SK-N-SH treated with all-trans-retinoic acid at 6 μM for 48 hours (cell line): ENCODE measurements at regions not wholly inside any gene's neighbourhood (a gene's known extent, or its start where the extent isn't known, plus 50 kb on each side); places are given as distances from the start of the nearest gene placed in this dataset.

Experiments used
- ATAC-seq: fragments of 200-7000 bp; cut with Tn5 transposase; 3 replicates; pipeline ENCODE4 v1.9.1; 2020; ENCODE audit warnings: mild to moderate bottlenecking, moderate library complexity
- ARNTL ChIP-seq: fragments of 450-650 bp; formaldehyde crosslinking; IDR thresholded peaks from 2 replicates; pipeline ENCODE4 v1.5.0; 2020; ENCODE audit warnings: low read depth, mild to moderate bottlenecking, moderate library complexity, borderline replicate concordance
- BACH2 ChIP-seq: fragments of 250-450 bp; sonication (Bioruptor Pico); IDR thresholded peaks from 2 replicates; pipeline ENCODE4 v1.9.0; 2021; ENCODE audit warnings: mild to moderate bottlenecking, borderline replicate concordance
- CSDC2 ChIP-seq: fragments of 250-450 bp; sonication (Bioruptor Pico); IDR thresholded peaks from 2 replicates; pipeline ENCODE4 v1.5.0; 2020; ENCODE audit warnings: mild to moderate bottlenecking, moderate library complexity
- ESRRG ChIP-seq: fragments of 250-450 bp; sonication (Bioruptor Pico); IDR thresholded peaks from 2 replicates; pipeline ENCODE4 v1.6.1; 2021; ENCODE audit warnings: mild to moderate bottlenecking
- ISL1 ChIP-seq: fragments of 250-450 bp; sonication (Bioruptor Pico); IDR thresholded peaks from 2 replicates; pipeline ENCODE4 v2.1.2; 2022; ENCODE audit warnings: mild to moderate bottlenecking, moderate library complexity
- PPARA ChIP-seq: fragments of 250-450 bp; sonication (Bioruptor Pico); IDR thresholded peaks from 2 replicates; pipeline ENCODE4 v1.5.0; 2020; ENCODE audit warnings: mild to moderate bottlenecking, borderline replicate concordance
- RARB ChIP-seq: fragments of 250-450 bp; sonication (Bioruptor Pico); IDR thresholded peaks from 2 replicates; pipeline ENCODE4 v1.8.0; 2021; ENCODE audit warnings: mild to moderate bottlenecking, moderate library complexity
- SNAI2 ChIP-seq: fragments of 250-450 bp; sonication (Bioruptor Pico); IDR thresholded peaks from 2 replicates; pipeline ENCODE4 v1.5.0; 2020; ENCODE audit warnings: mild to moderate bottlenecking, moderate library complexity
- TCF4 ChIP-seq: fragments of 250-450 bp; sonication (Bioruptor Pico); IDR thresholded peaks from 2 replicates; pipeline ENCODE4 v1.8.0; 2021; ENCODE audit warnings: mild to moderate bottlenecking, moderate library complexity, borderline replicate concordance
- TOX ChIP-seq: fragments of 250-450 bp; sonication (Bioruptor Pico); IDR thresholded peaks from 2 replicates; pipeline ENCODE4 v1.8.0; 2021; ENCODE audit warnings: mild to moderate bottlenecking, moderate library complexity, borderline replicate concordance
- ZC3H10 ChIP-seq: fragments of 250-450 bp; sonication (Bioruptor Pico); IDR thresholded peaks from 2 replicates; pipeline ENCODE4 v1.5.1; 2021; ENCODE audit warnings: mild to moderate bottlenecking, moderate library complexity
- ZFP30 ChIP-seq: fragments of 450-650 bp; formaldehyde crosslinking; IDR thresholded peaks from 2 replicates; pipeline ENCODE4 v1.5.0; 2022; ENCODE audit warnings: mild to moderate bottlenecking, moderate library complexity
- ZNF70 ChIP-seq: fragments of 450-650 bp; formaldehyde crosslinking; IDR thresholded peaks from 2 replicates; pipeline ENCODE4 v1.5.0; 2020; ENCODE audit warnings: mild to moderate bottlenecking, moderate library complexity
- ZNF8 ChIP-seq: fragments of 450-650 bp; formaldehyde crosslinking; IDR thresholded peaks from 2 replicates; pipeline ENCODE4 v1.5.0; 2020; ENCODE audit warnings: mild to moderate bottlenecking, moderate library complexity
- TF ChIP-seq, protein P1 (sequence below): fragments of 250-450 bp; sonication (Bioruptor Pico); IDR thresholded peaks from 2 replicates; pipeline ENCODE4 v1.8.0; 2020; ENCODE audit warnings: mild to moderate bottlenecking, moderate library complexity, borderline replicate concordance
- TF ChIP-seq, protein P2 (sequence below): fragments of 250-450 bp; sonication (Bioruptor Pico); IDR thresholded peaks from 2 replicates; pipeline ENCODE4 v1.8.0; 2021; ENCODE audit warnings: low read depth, mild to moderate bottlenecking, moderate library complexity, borderline replicate concordance
- TF ChIP-seq, protein P3 (sequence below): fragments of 250-450 bp; sonication (Bioruptor Pico); IDR thresholded peaks from 2 replicates; pipeline ENCODE4 v1.5.0; 2020; ENCODE audit warnings: mild to moderate bottlenecking, moderate library complexity
- TF ChIP-seq, protein P4 (sequence below): fragments of 250-450 bp; sonication (Bioruptor Pico); IDR thresholded peaks from 2 replicates; pipeline ENCODE4 v1.5.1; 2021; ENCODE audit warnings: mild to moderate bottlenecking, moderate library complexity
- TF ChIP-seq, protein P5 (sequence below): fragments of 250-450 bp; sonication (Bioruptor Pico); IDR thresholded peaks from 2 replicates; pipeline ENCODE4 v1.5.1; 2020; ENCODE audit warnings: low read depth, mild to moderate bottlenecking, moderate library complexity

DNA sequence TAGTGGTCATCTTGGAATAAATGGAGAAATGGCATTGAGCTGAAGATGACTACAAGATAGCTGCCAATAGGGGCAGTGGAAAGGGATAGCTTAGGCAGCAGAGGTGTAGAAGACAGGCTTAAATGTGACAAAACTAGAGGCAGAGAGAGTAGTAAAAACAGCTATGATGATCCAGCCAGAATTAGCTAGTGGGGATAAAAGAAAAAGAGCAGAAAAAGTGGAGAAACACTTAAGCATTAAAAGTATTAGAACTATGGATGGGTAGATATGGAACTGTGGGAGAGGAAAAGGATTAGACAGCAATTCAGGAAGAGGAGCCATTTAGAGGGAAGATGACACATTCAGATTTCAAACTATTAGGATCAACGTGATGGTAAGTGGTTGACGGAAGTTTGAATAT lies 202.5 kb upstream of the SAMSN1 start:
- ATAC-seq: no peak
- TF ChIP-seq ESRRG (CRISPR knock-in tag): no peak
- no peak for TF ChIP-seq SNAI2 (CRISPR knock-in tag)
- TF ChIP-seq, protein P1, sequence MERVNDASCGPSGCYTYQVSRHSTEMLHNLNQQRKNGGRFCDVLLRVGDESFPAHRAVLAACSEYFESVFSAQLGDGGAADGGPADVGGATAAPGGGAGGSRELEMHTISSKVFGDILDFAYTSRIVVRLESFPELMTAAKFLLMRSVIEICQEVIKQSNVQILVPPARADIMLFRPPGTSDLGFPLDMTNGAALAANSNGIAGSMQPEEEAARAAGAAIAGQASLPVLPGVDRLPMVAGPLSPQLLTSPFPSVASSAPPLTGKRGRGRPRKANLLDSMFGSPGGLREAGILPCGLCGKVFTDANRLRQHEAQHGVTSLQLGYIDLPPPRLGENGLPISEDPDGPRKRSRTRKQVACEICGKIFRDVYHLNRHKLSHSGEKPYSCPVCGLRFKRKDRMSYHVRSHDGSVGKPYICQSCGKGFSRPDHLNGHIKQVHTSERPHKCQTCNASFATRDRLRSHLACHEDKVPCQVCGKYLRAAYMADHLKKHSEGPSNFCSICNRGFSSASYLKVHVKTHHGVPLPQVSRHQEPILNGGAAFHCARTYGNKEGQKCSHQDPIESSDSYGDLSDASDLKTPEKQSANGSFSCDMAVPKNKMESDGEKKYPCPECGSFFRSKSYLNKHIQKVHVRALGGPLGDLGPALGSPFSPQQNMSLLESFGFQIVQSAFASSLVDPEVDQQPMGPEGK (CRISPR knock-in tag): no peak
- no peak for TF ChIP-seq ISL1 (CRISPR knock-in tag)
- no peak for TF ChIP-seq BACH2 (CRISPR knock-in tag)

DNA sequence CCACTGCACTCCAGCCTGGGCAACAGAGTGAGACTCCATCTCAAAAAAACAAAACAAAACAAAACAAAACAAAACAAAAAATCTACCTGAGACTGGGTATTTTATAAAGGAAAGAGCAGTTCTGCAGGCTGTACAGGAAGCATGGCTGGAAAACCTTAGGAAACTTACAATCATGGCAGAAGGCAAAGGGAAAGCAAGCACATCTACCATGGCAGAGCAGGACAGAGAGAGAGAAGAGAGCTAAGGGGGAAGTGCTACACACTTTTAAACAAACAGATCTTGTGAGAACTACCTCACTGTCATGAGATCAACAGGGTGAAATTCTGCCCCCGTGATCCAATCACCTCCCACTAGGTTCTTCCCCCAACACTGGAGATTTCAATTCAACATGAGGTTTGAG lies 198.3 kb upstream of the SAMSN1 start:
- ATAC-seq: no peak
- TF ChIP-seq BACH2 (CRISPR knock-in tag): no peak
- TF ChIP-seq TCF4 (CRISPR knock-in tag): no peak
- no peak for TF ChIP-seq ZFP30 (CRISPR knock-in tag)
- no peak for TF ChIP-seq ZC3H10 (CRISPR knock-in tag)
- no peak for TF ChIP-seq ZNF8
- TF ChIP-seq, protein P1 (CRISPR knock-in tag): no peak
- TF ChIP-seq, protein P2, sequence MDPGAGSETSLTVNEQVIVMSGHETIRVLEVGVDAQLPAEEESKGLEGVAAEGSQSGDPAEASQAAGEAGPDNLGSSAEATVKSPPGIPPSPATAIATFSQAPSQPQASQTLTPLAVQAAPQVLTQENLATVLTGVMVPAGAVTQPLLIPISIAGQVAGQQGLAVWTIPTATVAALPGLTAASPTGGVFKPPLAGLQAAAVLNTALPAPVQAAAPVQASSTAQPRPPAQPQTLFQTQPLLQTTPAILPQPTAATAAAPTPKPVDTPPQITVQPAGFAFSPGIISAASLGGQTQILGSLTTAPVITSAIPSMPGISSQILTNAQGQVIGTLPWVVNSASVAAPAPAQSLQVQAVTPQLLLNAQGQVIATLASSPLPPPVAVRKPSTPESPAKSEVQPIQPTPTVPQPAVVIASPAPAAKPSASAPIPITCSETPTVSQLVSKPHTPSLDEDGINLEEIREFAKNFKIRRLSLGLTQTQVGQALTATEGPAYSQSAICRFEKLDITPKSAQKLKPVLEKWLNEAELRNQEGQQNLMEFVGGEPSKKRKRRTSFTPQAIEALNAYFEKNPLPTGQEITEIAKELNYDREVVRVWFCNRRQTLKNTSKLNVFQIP (CRISPR knock-in tag): no peak
- TF ChIP-seq TOX (CRISPR knock-in tag): no peak
- TF ChIP-seq, all 23 proteins: peak for 0

DNA sequence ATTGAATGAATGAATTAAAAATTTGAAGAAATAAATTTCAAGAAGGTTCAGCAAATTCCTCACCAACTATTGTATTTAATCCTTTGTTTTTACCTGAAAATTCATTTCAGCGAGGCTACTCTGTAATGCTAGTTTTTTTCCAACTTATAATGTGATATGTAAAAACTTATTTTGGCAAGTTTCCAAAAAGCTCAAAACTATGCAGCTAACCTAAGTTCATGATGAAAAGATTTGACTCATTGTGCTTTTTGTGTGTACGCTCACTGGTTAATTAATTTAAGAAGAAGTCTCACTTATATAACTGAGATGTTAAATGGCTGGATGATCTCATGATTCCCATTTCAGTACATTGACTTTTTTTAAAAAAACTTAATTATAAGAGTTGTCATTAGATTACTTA lies 196.0 kb upstream of the SAMSN1 start:
- TF ChIP-seq, protein P3, sequence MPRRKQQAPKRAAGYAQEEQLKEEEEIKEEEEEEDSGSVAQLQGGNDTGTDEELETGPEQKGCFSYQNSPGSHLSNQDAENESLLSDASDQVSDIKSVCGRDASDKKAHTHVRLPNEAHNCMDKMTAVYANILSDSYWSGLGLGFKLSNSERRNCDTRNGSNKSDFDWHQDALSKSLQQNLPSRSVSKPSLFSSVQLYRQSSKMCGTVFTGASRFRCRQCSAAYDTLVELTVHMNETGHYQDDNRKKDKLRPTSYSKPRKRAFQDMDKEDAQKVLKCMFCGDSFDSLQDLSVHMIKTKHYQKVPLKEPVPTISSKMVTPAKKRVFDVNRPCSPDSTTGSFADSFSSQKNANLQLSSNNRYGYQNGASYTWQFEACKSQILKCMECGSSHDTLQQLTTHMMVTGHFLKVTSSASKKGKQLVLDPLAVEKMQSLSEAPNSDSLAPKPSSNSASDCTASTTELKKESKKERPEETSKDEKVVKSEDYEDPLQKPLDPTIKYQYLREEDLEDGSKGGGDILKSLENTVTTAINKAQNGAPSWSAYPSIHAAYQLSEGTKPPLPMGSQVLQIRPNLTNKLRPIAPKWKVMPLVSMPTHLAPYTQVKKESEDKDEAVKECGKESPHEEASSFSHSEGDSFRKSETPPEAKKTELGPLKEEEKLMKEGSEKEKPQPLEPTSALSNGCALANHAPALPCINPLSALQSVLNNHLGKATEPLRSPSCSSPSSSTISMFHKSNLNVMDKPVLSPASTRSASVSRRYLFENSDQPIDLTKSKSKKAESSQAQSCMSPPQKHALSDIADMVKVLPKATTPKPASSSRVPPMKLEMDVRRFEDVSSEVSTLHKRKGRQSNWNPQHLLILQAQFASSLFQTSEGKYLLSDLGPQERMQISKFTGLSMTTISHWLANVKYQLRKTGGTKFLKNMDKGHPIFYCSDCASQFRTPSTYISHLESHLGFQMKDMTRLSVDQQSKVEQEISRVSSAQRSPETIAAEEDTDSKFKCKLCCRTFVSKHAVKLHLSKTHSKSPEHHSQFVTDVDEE (CRISPR knock-in tag): no peak
- TF ChIP-seq, protein P4, sequence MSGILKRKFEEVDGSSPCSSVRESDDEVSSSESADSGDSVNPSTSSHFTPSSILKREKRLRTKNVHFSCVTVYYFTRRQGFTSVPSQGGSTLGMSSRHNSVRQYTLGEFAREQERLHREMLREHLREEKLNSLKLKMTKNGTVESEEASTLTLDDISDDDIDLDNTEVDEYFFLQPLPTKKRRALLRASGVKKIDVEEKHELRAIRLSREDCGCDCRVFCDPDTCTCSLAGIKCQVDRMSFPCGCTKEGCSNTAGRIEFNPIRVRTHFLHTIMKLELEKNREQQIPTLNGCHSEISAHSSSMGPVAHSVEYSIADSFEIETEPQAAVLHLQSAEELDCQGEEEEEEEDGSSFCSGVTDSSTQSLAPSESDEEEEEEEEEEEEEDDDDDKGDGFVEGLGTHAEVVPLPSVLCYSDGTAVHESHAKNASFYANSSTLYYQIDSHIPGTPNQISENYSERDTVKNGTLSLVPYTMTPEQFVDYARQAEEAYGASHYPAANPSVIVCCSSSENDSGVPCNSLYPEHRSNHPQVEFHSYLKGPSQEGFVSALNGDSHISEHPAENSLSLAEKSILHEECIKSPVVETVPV (CRISPR knock-in tag): no peak
- no peak for ATAC-seq

DNA sequence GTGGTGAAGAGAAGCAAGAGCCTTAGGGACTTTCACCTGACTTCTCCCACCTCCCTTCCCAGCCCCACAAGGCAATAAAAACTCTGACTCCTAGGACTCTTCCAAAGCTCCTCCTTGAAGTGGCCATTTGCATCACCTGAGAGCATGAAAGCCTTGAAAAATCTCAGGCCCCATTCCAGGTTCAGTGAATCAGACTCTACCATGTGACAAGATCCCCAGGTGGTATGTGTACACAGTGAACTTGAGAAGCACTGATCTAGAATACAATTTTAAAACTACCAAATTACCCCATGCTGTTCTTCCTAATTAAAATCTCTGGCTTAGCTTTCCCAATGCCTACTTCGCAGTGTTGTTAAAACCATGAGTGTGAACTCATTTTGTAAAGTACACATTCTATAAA lies 195.1 kb upstream of the SAMSN1 start:
- no peak for ATAC-seq
- TF ChIP-seq RARB (CRISPR knock-in tag) (no peak), SNAI2 (CRISPR knock-in tag) (no peak), CSDC2 (CRISPR knock-in tag) (no peak), TCF4 (CRISPR knock-in tag) (no peak), PPARA (no peak), ISL1 (CRISPR knock-in tag) (no peak), ZNF8 (no peak), BACH2 (CRISPR knock-in tag) (no peak), TOX (CRISPR knock-in tag) (no peak), ARNTL (no peak), ZNF70 (CRISPR knock-in tag) (no peak)
- TF ChIP-seq, protein P3 (CRISPR knock-in tag): no peak
- TF ChIP-seq, protein P5, sequence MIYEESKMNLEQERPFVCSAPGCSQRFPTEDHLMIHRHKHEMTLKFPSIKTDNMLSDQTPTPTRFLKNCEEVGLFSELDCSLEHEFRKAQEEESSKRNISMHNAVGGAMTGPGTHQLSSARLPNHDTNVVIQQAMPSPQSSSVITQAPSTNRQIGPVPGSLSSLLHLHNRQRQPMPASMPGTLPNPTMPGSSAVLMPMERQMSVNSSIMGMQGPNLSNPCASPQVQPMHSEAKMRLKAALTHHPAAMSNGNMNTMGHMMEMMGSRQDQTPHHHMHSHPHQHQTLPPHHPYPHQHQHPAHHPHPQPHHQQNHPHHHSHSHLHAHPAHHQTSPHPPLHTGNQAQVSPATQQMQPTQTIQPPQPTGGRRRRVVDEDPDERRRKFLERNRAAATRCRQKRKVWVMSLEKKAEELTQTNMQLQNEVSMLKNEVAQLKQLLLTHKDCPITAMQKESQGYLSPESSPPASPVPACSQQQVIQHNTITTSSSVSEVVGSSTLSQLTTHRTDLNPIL (CRISPR knock-in tag): no peak
- TF ChIP-seq, protein P1 (CRISPR knock-in tag): no peak
